ENCODE measurements at regions not wholly inside any gene's neighbourhood (a gene's known extent, or its start where the extent isn't known, plus 50 kb on each side); places are given as distances from the start of the nearest gene placed in this dataset.

GRCh38 chr1:58316141-58316540 lies 230.4 kb downstream of the OMA1 start:
- Mint-ChIP-seq H3K4me3 (no peak overlapping the region), H3K27ac (no peak overlapping the region), H3K4me1 (ENCODE audit: low read depth) (peaks cover 6% of the 10 kb centered on the region; the same call in 1 of the 2 replicates), H3K36me3 (ENCODE audit: low read depth) (no peaks in the 10 kb centered on the region), H3K27me3 (ENCODE audit: insufficient read depth) (peaks cover 6% of the 10 kb centered on the region; the same call in 1 of the 2 replicates), H3K9me3 (no peaks in the 10 kb centered on the region)
- TF ChIP-seq CTCF (IDR thresholded peaks at IDR 0.05): no peak
- DNase-seq: no peak

- DNase-seq: no peak
- Mint-ChIP-seq H3K27me3 (ENCODE audit: insufficient read depth) (peaks cover 5% of the 10 kb centered on the region; the same call in 1 of the 2 replicates), H3K4me3 (no peak overlapping the region), H3K36me3 (ENCODE audit: low read depth) (no peaks in the 10 kb centered on the region), H3K9me3 (no peaks in the 10 kb centered on the region), H3K4me1 (ENCODE audit: low read depth) (peaks cover under 1% of the 10 kb centered on the region; the same call in 1 of the 2 replicates), H3K27ac (no peak overlapping the region)
- no peak for TF ChIP-seq CTCF (IDR thresholded peaks at IDR 0.05)
Measured at GRCh38 chr1:58312971-58313563, 233.5 kb downstream of the OMA1 start.

GRCh38 chr1:58312461-58312860 lies 234.1 kb downstream of the OMA1 start:
- no peak for TF ChIP-seq CTCF (IDR thresholded peaks at IDR 0.05)
- Mint-ChIP-seq H3K4me3 (no peak overlapping the region), H3K27ac (no peak overlapping the region), H3K4me1 (ENCODE audit: low read depth) (no peaks in the 10 kb centered on the region), H3K9me3 (no peaks in the 10 kb centered on the region), H3K27me3 (ENCODE audit: insufficient read depth) (peaks cover 8% of the 10 kb centered on the region; the same call in 1 of the 2 replicates), H3K36me3 (ENCODE audit: low read depth) (no peaks in the 10 kb centered on the region)
- DNase-seq: no peak

DNA sequence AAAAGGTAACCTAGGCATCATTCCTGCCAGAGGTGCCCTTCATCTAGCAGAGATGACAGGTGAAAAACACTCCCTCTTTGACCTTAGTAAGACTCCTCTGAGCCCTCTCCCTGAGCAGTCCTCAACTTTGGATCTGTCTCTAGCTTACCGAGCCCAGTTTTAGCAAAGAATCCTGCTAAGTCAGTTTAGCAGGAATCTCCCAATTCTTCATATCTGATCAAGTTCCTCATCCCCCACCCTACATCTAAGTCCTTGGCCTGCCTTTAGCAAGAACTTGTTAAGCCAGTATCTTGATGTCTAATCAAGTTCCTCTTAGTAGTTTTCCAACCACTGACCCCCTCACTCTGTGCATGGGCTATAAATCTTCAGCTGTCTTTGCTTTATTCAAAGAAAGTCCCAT lies 235.6 kb downstream of the OMA1 start:
- H3K27me3 Mint-ChIP-seq (ENCODE audit: insufficient read depth): peaks cover 4% of the 10 kb centered on the region; the same call in 1 of the 2 replicates
- no peaks in the 10 kb centered on the region for H3K36me3 Mint-ChIP-seq (ENCODE audit: low read depth)
- no peaks in the 10 kb centered on the region for H3K9me3 Mint-ChIP-seq
- H3K27ac Mint-ChIP-seq: no peak overlapping the region
- no peaks in the 10 kb centered on the region for H3K4me1 Mint-ChIP-seq (ENCODE audit: low read depth)
- DNase-seq: no peak
- H3K4me3 Mint-ChIP-seq: no peak overlapping the region
- no peak for TF ChIP-seq CTCF (IDR thresholded peaks at IDR 0.05)

GRCh38 chr1:58310469-58310868 lies 236.1 kb downstream of the OMA1 start:
- no peaks in the 10 kb centered on the region for H3K4me1 Mint-ChIP-seq (ENCODE audit: low read depth)
- no peaks in the 10 kb centered on the region for H3K36me3 Mint-ChIP-seq (ENCODE audit: low read depth)
- no peak for TF ChIP-seq CTCF (IDR thresholded peaks at IDR 0.05)
- no peak for DNase-seq
- no peak overlapping the region for H3K4me3 Mint-ChIP-seq
- peaks cover 4% of the 10 kb centered on the region; the same call in 1 of the 2 replicates for H3K27me3 Mint-ChIP-seq (ENCODE audit: insufficient read depth)
- no peaks in the 10 kb centered on the region for H3K9me3 Mint-ChIP-seq
- no peak overlapping the region for H3K27ac Mint-ChIP-seq

All from HFFc6 (cell line).